Epithelial cell of esophagus (primary cell): ENCODE measurements at regions not wholly inside any gene's neighbourhood (a gene's known extent, or its start where the extent isn't known, plus 50 kb on each side); places are given as distances from the start of the nearest gene placed in this dataset.

Source experiments
- DNase-seq: peaks from one replicate; pipeline ENCODE4 v3.0.0; 2010; ENCODE audit warnings: low read depth
- H3K4me3 ChIP-seq: 2 replicates; pipeline ENCODE4 v1.5.1; 2011; ENCODE audit warnings: mild to moderate bottlenecking, low read length, control low read depth
- CTCF ChIP-seq: IDR thresholded peaks from 2 replicates; pipeline ENCODE4 v1.5.1; 2011; ENCODE audit warnings: low read depth, mild to moderate bottlenecking, low read length, control low read depth, inconsistent platforms; ENCODE audit not compliant: insufficient read depth; ENCODE audit errors: missing control alignments

- H3K4me3 ChIP-seq = no peak overlapping the region
- peak; percentile 22 for DNase-seq
- no peak for TF ChIP-seq CTCF
Observed at GRCh38 chr7:20064181-20064970, 152.8 kb downstream of the MACC1 start.

DNA sequence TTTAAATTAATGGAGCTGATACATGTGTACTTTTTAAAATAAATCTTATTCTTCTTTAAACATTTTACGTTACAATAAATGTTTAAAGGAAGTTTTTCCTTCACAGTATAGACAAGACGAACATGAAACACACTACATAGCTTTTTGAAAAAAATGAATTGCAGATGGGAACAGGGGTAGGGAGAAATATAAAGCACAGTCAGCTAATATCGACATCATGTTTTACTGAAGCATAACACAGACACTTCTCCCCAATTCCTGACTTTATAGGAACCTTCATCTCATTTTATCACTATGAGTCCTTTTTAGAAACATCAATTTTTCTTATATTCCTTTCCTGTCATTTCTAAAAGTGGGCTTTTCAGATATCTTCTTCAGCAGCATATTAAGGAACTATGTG is 153.5 kb downstream of the MACC1 start:
- DNase-seq = no peak
- no peak for TF ChIP-seq CTCF
- H3K4me3 ChIP-seq = no peak overlapping the region

GRCh38 chr7:20062932-20063331 is 154.3 kb downstream of the MACC1 start:
- H3K4me3 ChIP-seq = no peak overlapping the region
- no peak for TF ChIP-seq CTCF
- no peak for DNase-seq

DNA sequence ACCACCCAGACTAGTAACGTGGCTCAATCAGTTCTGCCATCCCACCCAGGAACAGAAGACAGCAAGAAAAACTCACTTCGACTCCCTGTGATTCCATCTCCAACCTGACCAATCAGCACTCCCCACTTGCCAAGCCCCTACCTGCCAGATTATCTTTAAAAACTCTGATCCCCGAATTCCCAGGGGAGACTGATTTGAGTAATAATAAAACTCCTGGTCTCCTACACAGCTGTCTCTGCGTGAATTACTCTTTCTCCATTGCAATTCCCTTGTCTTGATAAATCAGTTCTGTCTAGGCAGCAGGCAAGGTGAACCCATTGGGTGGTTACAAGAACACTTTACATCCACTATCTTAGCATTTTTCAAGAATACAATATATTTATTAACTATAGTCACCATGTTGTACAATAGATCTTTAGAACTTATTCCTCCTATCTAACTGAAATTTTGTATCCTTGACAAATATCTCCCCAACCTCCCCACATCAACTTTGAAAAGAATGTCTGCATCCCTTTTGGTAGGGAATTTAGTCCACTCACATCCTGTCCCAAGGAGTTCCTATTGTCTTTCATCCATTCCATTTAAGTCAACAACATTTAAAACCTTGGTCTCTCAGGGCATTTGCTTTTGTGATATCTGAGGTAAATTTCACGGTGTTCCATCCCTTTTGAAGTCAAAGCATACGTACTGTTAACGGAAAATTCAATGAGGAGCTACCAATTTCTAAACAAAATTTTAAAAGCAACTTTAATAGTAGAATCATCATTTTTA is 163.7 kb downstream of the MACC1 start:
- no peak overlapping the region for H3K4me3 ChIP-seq
- no peak for TF ChIP-seq CTCF
- DNase-seq = no peak

DNA sequence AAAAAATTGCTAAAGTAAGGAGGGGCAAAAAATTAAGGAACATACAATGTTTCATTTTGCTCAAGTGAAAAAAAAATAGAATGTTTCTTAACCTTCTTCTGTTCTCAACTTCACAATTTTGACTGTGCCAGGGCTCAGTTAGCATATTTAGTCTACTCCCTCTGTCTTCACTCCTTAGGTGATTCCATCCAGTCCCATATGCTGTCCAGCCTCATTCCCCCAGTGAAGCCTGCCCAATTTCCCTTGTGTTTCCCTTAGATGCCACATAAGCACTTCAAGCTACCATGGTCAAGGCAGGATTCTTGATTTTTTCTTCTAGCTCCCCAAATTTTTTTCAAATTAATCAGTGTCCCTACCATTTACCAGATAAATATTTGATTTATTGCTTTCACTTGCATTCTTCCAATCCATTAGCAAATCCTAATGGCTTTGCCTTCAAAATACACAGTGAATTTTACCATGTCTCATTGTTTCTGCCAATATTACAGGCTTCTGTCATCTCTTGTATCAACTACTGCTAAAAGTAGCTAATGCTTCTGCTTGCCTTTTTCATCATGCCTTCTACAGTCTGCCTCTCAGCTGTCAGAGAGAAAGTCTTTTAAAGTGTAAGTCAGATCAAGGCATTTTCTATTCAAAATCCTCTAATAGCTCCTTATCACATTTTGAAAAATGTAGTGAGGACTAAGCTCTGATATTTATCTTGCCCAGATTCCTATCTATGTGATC is 166.8 kb downstream of the MACC1 start:
- H3K4me3 ChIP-seq = no peak overlapping the region
- DNase-seq = no peak
- no peak for TF ChIP-seq CTCF

DNA sequence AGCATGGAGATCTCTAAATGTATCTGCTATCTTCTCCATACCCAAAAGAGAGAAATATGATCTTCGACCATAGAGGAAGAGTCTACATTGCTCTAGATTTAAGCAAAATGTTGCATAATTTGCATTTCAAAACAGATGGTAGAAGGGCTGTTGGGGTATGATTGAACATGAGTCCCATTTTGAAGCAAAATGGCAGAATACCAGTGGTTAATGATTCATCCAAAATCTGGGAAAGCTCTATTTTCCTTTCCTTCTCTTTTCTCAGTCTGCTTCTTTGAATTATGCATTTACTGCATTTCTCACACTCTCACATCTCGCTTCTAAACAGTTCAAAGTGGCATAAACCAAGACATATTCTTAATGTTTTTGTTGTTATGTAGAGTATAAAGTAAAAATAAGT is 178.5 kb downstream of the MACC1 start:
- DNase-seq = no peak
- TF ChIP-seq CTCF = no peak
- no peak overlapping the region for H3K4me3 ChIP-seq
